Spleen (tissue), 11 donors: ENCODE measurements at regions not wholly inside any gene's neighbourhood (a gene's known extent, or its start where the extent isn't known, plus 50 kb on each side); places are given as distances from the start of the nearest gene placed in this dataset.
A peak's percentile ranks its signal among the peaks of the same experiment; 100 is the strongest.

ENCODE experiments used
- DNase-seq: peaks from one replicate; pipeline ENCODE4 v3.0.0-alpha.2; 2020
- H3K27ac ChIP-seq, 8 donors: fragments of 200-600 bp; sonication (generic) in 7 of 8; 1 replicate in 4 of 8; 2 replicates in 4 of 8; pipeline versions ENCODE4 v1.5.0 to v1.8.0; 2016 to 2021; ENCODE audit warnings: inconsistent platforms in 4 of 8, mild to moderate bottlenecking in 4 of 8, moderate library complexity in 1 of 8
- H3K27me3 ChIP-seq, 7 donors: fragments of 200-600 bp; sonication (generic) in 6 of 7; replicated peaks in 1 of 7; 1 replicate in 4 of 7; 2 replicates in 3 of 7; pipeline versions ENCODE4 v1.5.0 to v1.8.0; 2016 to 2021; ENCODE audit warnings: inconsistent platforms in 3 of 7, mild to moderate bottlenecking in 1 of 7
- H3K36me3 ChIP-seq, 6 donors: fragments of 200-600 bp; sonication (generic) in 5 of 6; 1 replicate in 4 of 6; 2 replicates in 2 of 6; pipeline versions ENCODE4 v1.5.0 to v1.8.0; 2016 to 2021; ENCODE audit warnings: inconsistent platforms in 2 of 6
- H3K4me1 ChIP-seq, 6 donors: fragments of 200-600 bp; sonication (generic) in 5 of 6; 1 replicate in 3 of 6; 2 replicates in 3 of 6; pipeline versions ENCODE4 v1.5.0 to v1.8.0; 2016 to 2021; ENCODE audit warnings: inconsistent platforms in 3 of 6
- H3K4me3 ChIP-seq, 8 donors: fragments of 200-600 bp; sonication (generic) in 7 of 8; 1 replicate in 4 of 8; 2 replicates in 4 of 8; pipeline versions ENCODE4 v1.5.0 to v1.8.0; 2016 to 2021; ENCODE audit warnings: inconsistent platforms in 4 of 8, mild to moderate bottlenecking in 4 of 8, moderate library complexity in 2 of 8
- H3K9me3 ChIP-seq, 8 donors: fragments of 200-600 bp; sonication (generic) in 7 of 8; 1 replicate in 4 of 8; 2 replicates in 4 of 8; pipeline versions ENCODE4 v1.5.0 to v1.8.0; 2016 to 2021; ENCODE audit warnings: inconsistent platforms in 4 of 8
- CTCF ChIP-seq, 11 experiments: fragments of 200-600 bp in 7 of 11; fragments of 450-650 bp in 4 of 11; sonication (generic) in 4 of 11; IDR thresholded peaks in 8 of 11; conservative IDR thresholded peaks in 3 of 11; 1 replicate in 7 of 11; 2 replicates in 4 of 11; pipeline versions ENCODE4 v1.4.0 to v1.8.0; 2016 to 2021; ENCODE audit warnings: antibody characterized with exemption in 11 of 11, inconsistent platforms in 4 of 11, mild to moderate bottlenecking in 1 of 11
- POLR2A ChIP-seq, 3 donors: fragments of 450-650 bp; IDR thresholded peaks; one replicate each; pipeline ENCODE4 v1.5.1; 2017; ENCODE audit warnings: antibody characterized with exemption in 3 of 3, mild to moderate bottlenecking in 1 of 3
- POLR2AphosphoS5 ChIP-seq, 3 donors: sonication (generic); formaldehyde crosslinking; IDR thresholded peaks; one replicate each; pipeline ENCODE4 v1.5.1; 2017; ENCODE audit warnings: antibody characterized with exemption in 3 of 3
- WGBS, 5 donors: extraction: QIAGEN DNeasy Blood & Tissue Kit in 3 of 5; methylation state at CpG; one replicate each; pipeline versions ENCODE4 v1.1.5 to v1.1.7; 2013 to 2018; 5-methylcytosine and 5-hydroxymethylcytosine counted together
- intact Hi-C: fragments of 100-400 bp; cut with DNase I; formaldehyde crosslinking; loops from one replicate; pipeline ENCODE4 v1.15.0; 2023; ENCODE audit warnings: low total_unique reads
- donor health status: healthy with polysubstance abuse.
- donor health status: DM: no; HTN: no; CAD: no; lungs with moderate emphysema.
- donor health status: DM: no; HTN: no; CAD: no.
- donor health status: Bipolar disorder and iron deficiency.
- donor health status: healthy.
- donor health status: DM: no; HTN: no; CAD: no.
- donor health status: DM: yes; HTN: yes; CAD: no.

GRCh38 chr1:67530071-67530470, 99.9 kb upstream of the SERBP1 start:
- intact Hi-C loops: no loop called here

GRCh38 chr1:67532452-67533216, 102.4 kb upstream of the SERBP1 start:
- WGBS, 5 donors: 61 to 81% (median 75%) methylated on average over 7 of the region's 7 CpGs

More at GRCh38 chr1:67530071-67530470, 99.9 kb upstream of the SERBP1 start:
- no peak for DNase-seq
- Histone ChIP-seq H3K9me3 (peaks cover 0 to 7% (median 0%) of the 10 kb centered on the region in 8 donors), H3K27me3 (no peaks in the 10 kb centered on the region), H3K4me1 (peaks cover 0 to 5% (median 0%) of the 10 kb centered on the region in 6 donors), H3K27ac (no peak overlapping the region), H3K36me3 (no peaks in the 10 kb centered on the region), H3K4me3 (no peak overlapping the region)
- no peak for TF ChIP-seq CTCF (IDR thresholded peaks at IDR 0.05 in 8 of 11, conservative IDR thresholded peaks at IDR 0.05 in 3 of 11)
- no peak for TF ChIP-seq POLR2A (IDR thresholded peaks at IDR 0.05)
- TF ChIP-seq POLR2AphosphoS5 (IDR thresholded peaks at IDR 0.05): no peak

GRCh38 chr1:67534627-67535065, 104.4 kb upstream of the SERBP1 start:
- intact Hi-C loops: no loop called here
- no peak for DNase-seq
- Histone ChIP-seq H3K4me3 (no peak overlapping the region), H3K4me1 (peaks cover 0 to 10% (median 0%) of the 10 kb centered on the region in 6 donors), H3K27me3 (peaks cover 0 to 5% (median 0%) of the 10 kb centered on the region in 7 donors), H3K36me3 (no peaks in the 10 kb centered on the region), H3K9me3 (peaks cover 0 to 7% (median 0%) of the 10 kb centered on the region in 8 donors), H3K27ac (no peak overlapping the region)
- no peak for TF ChIP-seq CTCF (IDR thresholded peaks at IDR 0.05 in 8 of 11, conservative IDR thresholded peaks at IDR 0.05 in 3 of 11)
- TF ChIP-seq POLR2A (IDR thresholded peaks at IDR 0.05): no peak
- TF ChIP-seq POLR2AphosphoS5 (IDR thresholded peaks at IDR 0.05): no peak
- WGBS, 5 donors: 41 to 76% (median 65%) methylated on average over 2 of the region's 2 CpGs

More at GRCh38 chr1:67532452-67533216, 102.4 kb upstream of the SERBP1 start:
- Histone ChIP-seq H3K4me3 (no peak overlapping the region), H3K27ac (no peak overlapping the region), H3K9me3 (peaks cover 0 to 7% (median 0%) of the 10 kb centered on the region in 8 donors), H3K27me3 (peaks cover 0 to 5% (median 0%) of the 10 kb centered on the region in 7 donors), H3K4me1 (peaks cover 0 to 10% (median 0%) of the 10 kb centered on the region in 6 donors), H3K36me3 (no peaks in the 10 kb centered on the region)
- intact Hi-C loops: no loop called here
- DNase-seq: no peak
- TF ChIP-seq CTCF (IDR thresholded peaks at IDR 0.05 in 8 of 11, conservative IDR thresholded peaks at IDR 0.05 in 3 of 11) (peak; percentile 44 to 79 (median 70)), POLR2A (IDR thresholded peaks at IDR 0.05) (no peak), POLR2AphosphoS5 (IDR thresholded peaks at IDR 0.05) (no peak)

GRCh38 chr1:67535474-67535873, 105.3 kb upstream of the SERBP1 start:
- Histone ChIP-seq H3K27me3 (peaks cover 0 to 5% (median 0%) of the 10 kb centered on the region in 7 donors), H3K36me3 (no peaks in the 10 kb centered on the region), H3K27ac (no peak overlapping the region), H3K4me1 (peaks cover 0 to 10% (median 0%) of the 10 kb centered on the region in 6 donors), H3K9me3 (peaks cover 0 to 7% (median 0%) of the 10 kb centered on the region in 8 donors), H3K4me3 (no peak overlapping the region)
- peak; percentile 84 for DNase-seq
- intact Hi-C loops: no loop called here
- WGBS, 5 donors: 4 to 9% (median 5%) methylated on average over 5 of the region's 5 CpGs
- TF ChIP-seq POLR2AphosphoS5 (IDR thresholded peaks at IDR 0.05): peak in 1 of 3 donors; percentile 57
- peak in 10 of 11 experiments; percentile 45 to 80 (median 62) for TF ChIP-seq CTCF (IDR thresholded peaks at IDR 0.05 in 8 of 11, conservative IDR thresholded peaks at IDR 0.05 in 3 of 11)
- no peak for TF ChIP-seq POLR2A (IDR thresholded peaks at IDR 0.05)
